Stimulated activated CD4-positive, alpha-beta T cell treated with anti-CD3 and anti-CD28 coated beads, Interleukin-2, amount 100 ng/mL, for 4 hours (primary cell): ENCODE measurements at regions not wholly inside any gene's neighbourhood (a gene's known extent, or its start where the extent isn't known, plus 50 kb on each side); places are given as distances from the start of the nearest gene placed in this dataset.
"Not testable (repeated sequence)": the region's sequence is repeated elsewhere in the genome, so short reads cannot be mapped to it uniquely, and the experiment has no call there.

Source experiments
- DNase-seq: peaks from one replicate; pipeline ENCODE4 v3.0.0-alpha.2; 2020; ENCODE audit warnings: low read depth

- no peak for DNase-seq
Measured at GRCh38 chr2:13390676-13391075, 673.9 kb downstream of the TRIB2 start.

GRCh38 chr2:13401312-13401711, 684.6 kb downstream of the TRIB2 start:
- no peak for DNase-seq

- no peak for DNase-seq
Measured at GRCh38 chr2:13413989-13414388, 697.3 kb downstream of the TRIB2 start.

- no peak for DNase-seq
Measured at GRCh38 chr2:13414897-13415296, 698.2 kb downstream of the TRIB2 start.

- no peak for DNase-seq
Measured at GRCh38 chr2:13433954-13434353, 717.2 kb downstream of the TRIB2 start.

- DNase-seq = not testable (repeated sequence)
Measured at GRCh38 chr2:13443554-13444261, 727.0 kb downstream of the TRIB2 start.

GRCh38 chr2:13462464-13462863, 745.7 kb downstream of the TRIB2 start:
- no peak for DNase-seq

- DNase-seq = no peak
Measured at GRCh38 chr2:13466076-13466475, 749.3 kb downstream of the TRIB2 start.

GRCh38 chr2:13474538-13474937, 757.8 kb downstream of the TRIB2 start:
- DNase-seq = no peak

- DNase-seq = no peak
Measured at GRCh38 chr2:13480057-13480456, 763.3 kb downstream of the TRIB2 start.

- no peak for DNase-seq
Measured at GRCh38 chr2:13481201-13481600, 764.5 kb downstream of the TRIB2 start.

- no peak for DNase-seq
Measured at GRCh38 chr2:13485256-13485655, 768.5 kb downstream of the TRIB2 start.

- no peak for DNase-seq
Measured at GRCh38 chr2:13488965-13489364, 772.2 kb downstream of the TRIB2 start.

GRCh38 chr2:13492262-13492661, 775.5 kb downstream of the TRIB2 start:
- no peak for DNase-seq

- DNase-seq = no peak
Measured at GRCh38 chr2:13495051-13495450, 778.3 kb downstream of the TRIB2 start.

- no peak for DNase-seq
Measured at GRCh38 chr2:13504808-13505207, 788.1 kb downstream of the TRIB2 start.

GRCh38 chr2:13508671-13509070, 791.9 kb downstream of the TRIB2 start:
- DNase-seq = no peak

- DNase-seq = no peak
Measured at GRCh38 chr2:13515254-13515653, 798.5 kb downstream of the TRIB2 start.

GRCh38 chr2:13522096-13522495, 805.4 kb downstream of the TRIB2 start:
- no peak for DNase-seq

- DNase-seq = no peak
Measured at GRCh38 chr2:13522917-13523821, 806.4 kb downstream of the TRIB2 start.

GRCh38 chr2:13524492-13524891, 807.8 kb downstream of the TRIB2 start:
- DNase-seq = no peak

GRCh38 chr2:13531735-13532410, 815.1 kb downstream of the TRIB2 start:
- not testable (repeated sequence) for DNase-seq
